HG02852 (cell line): ENCODE measurements at regions not wholly inside any gene's neighbourhood (a gene's known extent, or its start where the extent isn't known, plus 50 kb on each side); places are given as distances from the start of the nearest gene placed in this dataset.
"Not testable (repeated sequence)": the region's sequence is repeated elsewhere in the genome, so short reads cannot be mapped to it uniquely, and the experiment has no call there.

Experiments
- ATAC-seq: cut with Tn5 transposase; IDR thresholded peaks from one replicate; pipeline ENCODE4 v1.9.1; 2021; ENCODE audit warnings: mild to moderate bottlenecking, moderate library complexity; ENCODE audit not compliant: unreplicated experiment

DNA sequence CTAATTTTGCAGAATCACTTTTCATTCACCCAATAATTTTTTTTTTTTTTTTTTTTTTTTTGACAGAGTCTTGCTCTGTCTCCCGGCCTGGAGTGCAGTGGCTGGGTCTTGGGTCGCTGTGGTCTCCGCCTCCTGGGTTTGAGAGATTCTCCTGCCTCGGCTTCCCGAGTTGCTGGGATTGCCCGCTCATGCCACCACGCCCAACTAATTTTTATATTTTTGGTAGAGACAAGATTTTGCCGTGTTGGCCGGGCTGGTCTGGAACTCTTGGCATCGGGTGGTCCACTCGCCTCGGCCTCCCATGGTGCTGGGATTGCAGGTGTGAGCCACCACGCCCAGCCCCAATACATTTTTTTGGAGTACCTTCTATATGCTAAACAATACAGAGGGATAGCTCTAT is 1120.0 kb upstream of the ATXN8OS start:
- ATAC-seq = no peak

DNA sequence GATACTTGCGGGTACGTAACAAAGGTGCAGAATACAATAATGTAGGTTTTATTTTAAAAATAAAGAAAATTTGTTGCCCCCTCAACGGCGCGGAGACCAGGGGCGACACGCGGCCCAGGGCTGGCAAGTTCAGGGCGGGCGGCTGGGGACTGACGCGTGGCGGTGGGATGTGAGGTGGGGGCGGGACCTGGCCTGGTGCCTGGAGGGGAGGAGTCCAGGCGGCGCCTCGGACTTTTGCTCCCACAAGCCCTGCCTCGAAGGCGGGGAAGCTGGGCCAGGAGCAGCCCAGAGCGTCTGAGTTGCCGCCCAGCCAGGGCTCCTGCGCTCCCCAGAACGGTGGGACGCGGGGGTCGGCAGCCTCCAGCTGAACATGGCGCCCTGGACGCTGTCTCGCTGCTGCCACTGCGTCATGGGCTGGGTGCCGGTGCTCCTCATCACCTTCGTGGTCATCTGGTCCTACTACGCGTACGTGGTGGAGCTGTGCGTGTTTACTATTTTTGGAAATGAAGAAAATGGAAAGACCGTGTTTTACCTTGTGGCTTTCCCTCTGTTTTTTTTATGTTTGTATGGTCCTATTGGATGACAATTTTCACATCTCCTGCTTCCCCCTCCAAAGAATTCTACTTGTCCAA is 1122.8 kb upstream of the ATXN8OS start:
- no peak for ATAC-seq

DNA sequence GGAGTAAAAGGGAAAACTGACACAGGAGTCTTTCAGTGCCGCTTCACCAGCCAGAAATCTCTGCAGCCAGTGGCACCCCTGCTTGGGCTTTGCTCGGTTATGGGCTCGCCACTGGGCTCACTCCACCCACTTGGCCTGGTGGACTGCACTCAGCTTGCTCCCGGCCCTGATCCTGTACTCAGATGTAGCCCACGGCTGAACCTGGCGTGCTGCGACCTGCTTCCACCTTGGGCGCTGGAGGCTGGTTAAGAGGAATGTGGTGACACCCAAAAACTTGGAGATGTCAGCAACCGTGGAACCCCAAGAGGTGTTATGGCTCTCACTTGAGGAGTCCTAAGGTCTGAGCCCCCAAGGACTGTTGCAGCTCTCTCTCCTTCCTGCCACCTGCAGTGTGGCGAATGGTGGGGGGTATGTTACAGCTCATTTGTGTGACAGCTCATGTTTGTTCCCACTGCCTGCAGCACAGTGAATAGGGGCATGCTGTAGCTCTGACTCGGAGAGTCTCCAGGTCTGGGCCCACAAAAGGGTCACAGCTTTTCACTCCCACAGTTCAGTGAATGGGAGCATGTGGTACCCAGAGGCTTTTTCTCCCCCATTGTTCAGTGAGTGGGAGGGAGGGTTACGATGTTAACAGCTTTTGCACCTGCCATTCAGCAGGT is 1124.5 kb upstream of the ATXN8OS start:
- no peak for ATAC-seq

DNA sequence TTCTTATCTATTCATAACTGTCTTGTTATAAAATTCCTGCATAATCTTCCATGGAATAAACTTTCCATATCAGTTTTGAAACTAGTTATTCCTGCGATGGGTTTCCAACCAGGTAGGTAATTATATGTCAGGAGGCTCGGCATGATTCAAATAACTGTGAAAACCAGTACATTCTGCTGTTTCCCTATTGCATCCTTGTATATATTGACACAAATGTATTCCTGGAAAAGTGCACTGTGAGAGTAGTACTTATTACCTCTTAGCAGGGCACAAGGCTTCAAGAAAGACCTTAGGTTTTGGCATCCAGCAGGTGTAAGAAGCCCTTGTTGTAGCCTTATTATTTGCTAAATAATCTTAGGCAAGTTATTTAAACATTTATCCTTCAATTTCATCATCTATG is 1131.3 kb upstream of the ATXN8OS start:
- no peak for ATAC-seq

DNA sequence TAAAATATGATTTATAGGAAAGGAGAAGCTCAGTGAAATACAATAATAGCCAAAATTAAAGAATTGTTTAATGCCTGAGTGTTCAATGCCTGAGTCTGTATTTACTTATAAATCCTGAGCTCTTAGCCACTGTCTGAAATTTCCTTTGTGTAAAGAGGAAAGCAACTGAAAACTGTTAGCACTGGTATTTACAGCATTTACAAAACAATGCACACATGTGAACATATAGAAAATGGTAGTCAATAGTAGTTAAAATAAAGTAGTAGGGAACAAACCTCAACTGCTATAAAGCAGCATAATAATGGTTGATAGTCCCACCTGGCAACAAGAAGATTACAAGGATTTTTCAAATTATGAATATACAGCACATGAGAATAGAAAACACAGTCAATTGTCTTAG is 1137.1 kb upstream of the ATXN8OS start:
- ATAC-seq = no peak

DNA sequence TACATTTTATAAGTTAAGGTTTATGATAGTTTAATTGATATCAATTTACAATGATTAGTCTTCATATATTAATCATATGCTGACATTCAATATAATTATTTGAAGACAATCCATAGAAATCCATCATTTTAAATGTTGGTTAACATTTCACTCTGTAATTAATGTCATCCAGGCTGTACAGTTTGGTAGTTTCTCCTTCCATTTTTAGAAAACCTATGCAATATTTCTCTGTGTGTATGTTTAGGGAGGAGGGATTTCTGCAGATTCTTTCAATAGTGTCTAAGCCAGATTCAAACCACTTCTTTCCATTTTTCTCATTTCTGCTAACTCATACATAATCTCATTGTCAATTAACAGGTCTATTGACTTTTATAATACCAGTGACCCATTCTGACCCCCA is 1159.0 kb upstream of the ATXN8OS start:
- no peak for ATAC-seq

DNA sequence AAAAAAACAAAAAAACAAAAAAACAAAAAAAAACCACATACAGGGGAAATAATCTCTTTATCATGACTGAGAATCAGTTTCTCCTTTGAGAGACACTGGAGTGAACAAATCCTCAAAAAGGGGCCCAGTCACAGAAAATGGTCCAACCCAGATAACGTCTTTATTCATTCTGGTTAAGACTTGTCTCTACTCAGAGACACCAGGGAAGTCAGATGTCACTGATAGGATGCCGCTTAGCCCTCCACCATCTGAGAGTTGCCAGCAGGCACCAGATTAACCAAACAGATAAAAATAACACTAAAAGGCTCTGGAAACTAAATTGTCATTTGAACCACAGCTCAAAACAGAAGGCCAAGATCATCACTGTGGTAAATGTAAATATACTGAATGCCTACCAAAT is 1163.4 kb upstream of the ATXN8OS start:
- ATAC-seq = no peak

DNA sequence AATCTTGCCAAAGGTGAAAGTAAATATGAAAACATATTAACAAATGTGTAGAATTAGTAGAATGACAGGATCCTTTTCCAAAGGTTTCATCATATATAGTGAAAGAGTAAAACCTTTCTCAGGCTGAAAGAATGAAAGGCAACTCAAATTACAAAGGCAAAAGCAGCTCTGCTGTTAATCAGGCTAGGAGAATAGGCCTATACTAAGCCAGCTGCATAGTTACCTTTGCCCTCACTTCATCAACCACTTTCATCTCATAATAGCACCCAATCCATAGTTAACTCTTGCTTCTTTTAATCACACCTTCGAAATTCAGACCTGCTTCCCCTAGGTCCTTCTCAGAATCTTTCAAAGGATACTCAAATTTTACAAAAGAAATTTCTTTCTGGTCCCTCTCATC is 1167.6 kb upstream of the ATXN8OS start:
- ATAC-seq = no peak

DNA sequence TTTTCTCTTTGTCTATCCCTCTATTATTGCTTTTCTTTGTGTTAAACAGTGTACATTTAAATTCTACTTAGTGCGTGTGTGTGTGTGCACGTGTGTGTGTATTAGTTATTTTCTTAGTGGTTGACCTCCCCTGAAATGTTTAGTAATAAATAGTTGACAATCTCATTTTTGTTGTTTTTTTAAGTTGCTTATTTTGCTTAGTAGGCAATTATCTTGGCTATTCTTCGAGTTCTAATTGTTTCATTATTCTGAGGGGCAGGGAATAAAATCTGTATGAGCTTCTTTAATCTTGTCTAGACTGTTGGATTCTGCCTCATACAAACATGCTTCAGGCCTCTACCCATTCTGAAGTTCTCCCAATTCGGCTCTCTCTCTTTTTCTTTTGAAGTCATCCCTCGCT is 1169.0 kb upstream of the ATXN8OS start:
- no peak for ATAC-seq

DNA sequence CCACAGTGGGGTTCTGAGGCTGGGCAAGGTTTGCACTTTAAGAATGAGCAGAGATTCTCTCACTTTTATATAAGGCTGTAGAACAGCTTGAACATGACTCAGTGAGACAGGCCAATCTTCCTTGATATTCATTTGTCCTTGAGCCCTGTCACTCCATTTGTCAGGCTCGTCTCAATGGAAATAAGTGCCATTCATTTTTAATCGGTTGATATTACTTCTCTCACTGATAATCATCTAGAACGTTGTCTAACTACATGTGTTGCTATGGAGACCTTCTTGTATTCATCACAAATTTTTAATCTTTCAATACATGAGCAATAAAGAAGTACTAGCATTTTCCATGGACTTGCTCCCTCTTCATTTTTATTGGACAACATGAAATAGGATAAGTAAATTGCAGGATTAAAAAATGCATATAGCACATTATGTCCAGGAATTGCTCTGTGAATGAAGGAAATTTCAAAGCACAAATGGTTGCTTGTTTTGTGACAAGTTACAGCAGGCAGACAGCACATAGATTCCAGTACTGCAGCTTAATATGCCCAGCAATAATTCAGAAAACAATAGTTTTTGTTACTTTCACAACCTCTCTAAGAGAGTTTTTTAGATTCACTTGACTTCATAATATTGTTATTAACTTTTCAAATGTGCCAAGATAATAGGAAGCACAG is 1178.4 kb upstream of the ATXN8OS start:
- ATAC-seq = no peak

DNA sequence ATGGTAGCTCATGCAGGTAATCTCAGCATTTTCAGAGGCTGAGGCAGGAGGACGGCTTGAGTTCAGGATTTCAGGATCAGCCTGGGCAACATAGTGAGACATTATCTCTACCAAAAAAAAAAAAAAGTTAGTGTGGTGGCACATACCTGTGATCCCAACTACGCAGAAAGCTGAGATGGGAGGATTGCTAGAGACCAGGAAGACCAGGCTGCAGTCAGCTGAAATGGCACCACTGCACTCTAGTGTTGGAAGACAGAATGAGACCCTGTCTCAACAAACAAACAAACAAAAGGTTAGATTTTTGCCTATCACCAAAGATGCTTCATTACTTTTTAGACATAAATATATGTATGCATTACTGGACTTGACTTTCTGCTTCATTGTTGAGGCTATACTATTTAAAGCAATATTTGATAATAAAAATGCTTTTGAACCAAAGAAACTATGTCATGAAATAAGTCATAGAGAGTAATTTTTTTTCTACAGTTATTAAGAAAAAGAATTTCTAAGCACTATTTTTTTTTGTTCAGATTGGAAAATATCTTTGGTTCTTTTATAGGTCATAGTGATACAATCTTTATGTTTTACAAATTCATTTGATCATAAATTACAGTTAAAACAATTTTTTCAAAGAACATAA is 1180.1 kb upstream of the ATXN8OS start:
- ATAC-seq = no peak

DNA sequence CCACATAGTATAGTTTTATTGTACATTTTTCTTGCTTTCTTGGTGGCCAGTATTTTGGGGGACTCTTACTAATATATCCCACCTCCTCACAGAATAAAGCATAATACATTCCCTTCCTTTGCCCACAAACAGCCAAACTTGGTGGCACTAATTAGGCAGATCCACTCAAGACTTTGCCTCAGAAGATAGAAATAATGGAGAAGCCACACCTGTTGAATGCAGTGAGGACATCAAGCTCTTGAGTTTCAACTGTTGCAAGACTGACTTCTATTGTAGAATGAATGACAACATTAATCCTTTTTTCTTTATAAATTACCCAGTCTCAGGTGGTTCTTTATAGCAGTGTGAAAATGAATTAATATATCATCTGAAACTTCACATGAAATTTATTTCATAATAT is 1183.6 kb upstream of the ATXN8OS start:
- ATAC-seq = no peak

DNA sequence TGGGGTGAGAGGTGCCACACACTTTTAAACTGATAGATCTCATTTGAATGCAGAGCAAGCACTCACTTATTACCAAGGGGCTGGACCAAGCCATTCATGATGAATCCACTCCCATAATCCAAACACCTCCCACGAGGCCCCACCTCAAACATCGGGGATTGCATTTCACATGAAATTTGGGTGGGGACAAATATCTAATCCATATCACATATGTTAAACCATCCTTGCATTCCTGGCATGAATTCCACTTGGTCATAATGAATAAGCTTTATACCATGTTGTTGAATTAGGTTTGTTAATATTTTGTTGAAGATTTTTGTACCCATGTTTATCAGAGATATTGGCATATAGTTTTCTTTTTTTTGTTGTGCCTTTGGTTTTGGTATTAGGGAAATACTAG is 1198.7 kb upstream of the ATXN8OS start:
- ATAC-seq = no peak

DNA sequence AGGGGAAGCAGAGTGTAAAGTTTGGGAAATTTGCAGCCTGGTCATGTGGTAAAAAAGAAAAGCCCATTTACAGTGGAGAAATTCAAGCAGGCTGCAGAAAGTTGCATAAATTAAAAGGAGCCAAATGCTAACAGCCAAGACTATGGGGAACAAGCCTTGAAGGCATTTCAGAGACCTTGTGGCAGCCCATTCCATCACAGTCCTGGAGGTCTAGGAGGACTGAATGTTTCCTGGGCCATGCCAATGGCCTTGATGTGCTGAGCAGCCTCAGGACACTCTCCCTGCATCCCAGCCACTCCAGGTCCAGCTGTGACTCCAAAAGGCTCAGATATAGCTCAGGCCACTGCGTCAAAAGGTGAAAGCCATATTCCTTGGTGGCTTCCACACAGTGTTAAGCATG is 1202.4 kb upstream of the ATXN8OS start:
- ATAC-seq = no peak

DNA sequence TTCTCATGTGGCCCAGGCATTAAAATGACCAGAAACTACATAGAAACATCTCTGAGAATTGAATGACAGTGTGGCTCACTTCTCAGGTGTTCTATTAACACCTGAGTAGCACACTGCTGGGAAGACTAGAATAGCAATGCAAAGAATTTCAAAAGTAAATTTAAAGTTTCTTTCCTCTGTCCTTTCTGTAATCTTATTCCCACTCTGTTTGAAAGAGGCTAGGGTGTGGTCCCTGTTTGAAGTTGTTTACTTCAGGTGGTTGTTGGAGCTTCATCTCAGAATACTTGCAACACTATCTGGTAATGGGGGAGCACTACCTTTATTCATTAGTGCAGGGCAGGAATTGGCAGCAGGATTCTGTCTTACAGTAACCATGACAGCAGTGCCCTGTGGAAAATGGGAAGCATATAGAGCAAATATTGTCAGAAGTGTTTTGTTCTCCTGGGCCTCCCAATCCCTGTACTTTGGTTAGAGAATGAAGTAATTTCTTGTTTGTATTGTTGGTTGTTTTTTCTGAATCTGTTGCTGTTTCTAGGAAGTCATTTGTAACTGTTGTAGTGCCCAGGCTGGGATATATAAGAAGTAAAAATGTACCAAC is 1210.2 kb upstream of the ATXN8OS start:
- ATAC-seq = no peak

DNA sequence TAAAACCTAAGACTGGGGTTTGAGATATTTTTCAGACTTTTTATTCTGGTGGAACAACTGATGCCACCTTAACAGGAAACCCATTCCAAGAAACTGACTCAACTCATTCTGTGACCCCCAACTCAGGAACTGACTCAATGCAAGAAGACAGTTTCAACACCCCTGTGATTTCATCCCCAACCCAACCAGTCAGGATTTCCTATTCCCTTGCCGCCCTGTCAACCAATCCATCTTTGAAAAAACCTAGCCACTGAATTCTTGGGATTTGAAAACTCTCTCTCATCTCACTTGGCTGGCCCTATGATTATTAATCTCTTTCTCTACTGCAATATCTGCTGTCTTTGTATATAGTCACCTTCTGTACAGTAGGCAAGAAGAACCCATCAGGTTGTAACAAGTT is 1211.9 kb upstream of the ATXN8OS start:
- ATAC-seq = no peak

DNA sequence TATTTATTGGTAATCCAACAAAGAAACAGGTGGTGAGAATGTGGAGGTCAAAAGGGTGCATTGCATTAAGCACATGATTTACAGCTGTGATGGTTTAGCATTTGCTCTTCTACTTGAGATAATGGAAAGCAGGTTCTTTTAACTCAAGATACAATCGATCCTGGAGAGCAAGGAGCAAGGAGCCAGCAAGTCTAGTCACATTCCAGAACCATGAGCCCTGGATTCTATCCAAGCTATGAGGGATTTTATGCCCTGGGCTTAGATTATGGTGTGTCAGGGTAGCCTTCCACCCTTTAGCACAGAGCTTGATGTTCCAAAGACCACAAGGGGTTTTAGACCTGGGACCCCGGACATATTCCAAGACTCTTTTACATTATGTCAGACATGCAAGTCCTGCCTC is 1213.9 kb upstream of the ATXN8OS start:
- not testable (repeated sequence) for ATAC-seq

DNA sequence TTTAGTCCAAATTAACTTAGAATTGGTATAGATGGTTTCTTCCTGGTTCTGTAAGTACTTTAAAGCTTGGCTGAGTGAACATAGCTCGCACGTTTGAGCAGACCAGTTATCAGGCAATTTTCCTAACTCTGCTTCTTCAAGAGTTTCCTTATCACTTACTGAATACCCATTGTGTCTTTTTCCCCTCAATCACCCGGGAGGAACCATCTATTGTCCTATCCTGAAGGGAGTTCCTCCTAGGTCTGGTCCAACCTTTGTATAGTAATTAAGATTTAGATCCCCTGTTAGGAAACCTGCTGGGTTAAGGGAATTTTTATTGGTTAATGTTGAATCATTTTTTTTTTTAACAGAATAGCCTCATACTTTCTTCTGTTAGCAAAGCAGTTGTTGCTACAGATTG is 1215.0 kb upstream of the ATXN8OS start:
- ATAC-seq = not testable (repeated sequence)

DNA sequence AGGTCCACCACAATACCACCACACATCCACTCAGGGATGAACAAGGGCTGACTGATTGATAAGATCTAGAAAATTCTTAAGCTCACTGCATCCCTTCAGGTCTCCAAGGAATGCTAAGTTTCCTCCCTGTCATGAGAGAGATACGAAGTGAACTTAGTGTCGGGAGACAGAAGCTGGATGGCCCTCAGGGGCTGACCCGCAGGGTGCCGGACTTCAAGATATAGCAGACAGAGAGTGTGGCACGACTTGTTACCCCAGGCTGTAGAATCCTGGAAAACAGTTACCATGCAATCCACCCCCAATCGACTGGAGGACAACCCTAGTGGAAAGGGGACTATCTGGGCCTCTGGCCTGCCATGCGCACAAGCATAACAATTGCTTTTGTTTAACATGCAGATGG is 1217.5 kb upstream of the ATXN8OS start:
- ATAC-seq = not testable (repeated sequence)

DNA sequence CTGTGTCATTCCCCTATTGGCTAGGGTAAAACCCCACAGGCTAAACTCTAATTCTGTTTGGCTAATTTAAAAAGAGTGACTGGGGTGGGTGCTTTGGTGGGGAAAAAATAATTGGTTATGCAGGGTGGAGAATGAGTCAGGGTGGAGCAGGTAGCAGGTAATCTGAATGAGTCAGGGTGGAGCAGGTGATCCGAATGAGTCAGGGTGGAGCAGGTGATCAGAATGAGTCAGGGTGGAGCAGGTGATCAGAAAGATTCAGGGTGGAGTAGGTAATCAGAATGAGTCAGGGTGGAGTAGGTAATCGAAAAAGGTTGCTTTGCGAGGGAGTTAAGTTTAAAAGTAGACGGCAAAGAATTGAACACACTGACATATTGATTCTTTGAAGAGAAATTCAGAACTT is 1218.8 kb upstream of the ATXN8OS start:
- no peak for ATAC-seq

DNA sequence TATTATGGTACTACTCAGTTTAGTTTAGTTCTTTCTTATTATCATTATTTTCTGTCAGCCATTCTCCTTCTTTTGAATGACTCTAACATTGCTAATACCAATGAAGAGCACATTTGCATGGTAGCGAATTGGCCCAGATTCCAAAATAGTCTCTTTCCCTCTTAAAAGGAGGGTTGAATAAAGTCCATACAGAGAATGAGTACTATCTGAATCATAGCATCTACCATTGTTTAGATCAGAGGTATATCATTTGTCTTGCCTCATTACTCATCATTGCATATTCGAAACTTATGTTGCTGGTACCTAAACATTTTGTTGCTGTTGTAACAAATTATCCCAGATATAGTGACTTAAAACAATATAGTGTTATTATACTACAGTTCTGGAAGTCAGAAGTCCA is 1235.3 kb upstream of the ATXN8OS start:
- no peak for ATAC-seq

DNA sequence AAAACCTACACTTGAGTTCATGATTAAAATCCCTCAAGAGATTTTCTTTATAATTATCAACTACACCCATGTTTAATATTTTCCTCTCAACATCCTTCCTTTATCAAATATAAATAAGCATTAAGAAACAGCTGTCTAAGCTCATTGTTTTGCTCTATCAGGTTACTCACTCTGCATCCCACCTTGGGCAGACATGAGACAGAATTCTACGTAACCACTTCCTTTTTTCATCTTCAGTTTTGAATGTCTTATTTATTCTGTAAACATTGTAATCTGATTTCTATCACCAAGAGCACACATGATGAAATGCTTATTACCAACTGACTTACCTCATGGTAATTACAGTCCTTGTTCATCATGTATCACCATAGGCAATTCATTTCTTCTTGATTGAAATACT is 1256.6 kb upstream of the ATXN8OS start:
- no peak for ATAC-seq
